Thyroid gland (tissue), 4 donors: ENCODE measurements at regions not wholly inside any gene's neighbourhood (a gene's known extent, or its start where the extent isn't known, plus 50 kb on each side); places are given as distances from the start of the nearest gene placed in this dataset.
A peak's percentile ranks its signal among the peaks of the same experiment; 100 is the strongest.

Experiments
- DNase-seq, 2 donors: peaks; one replicate each; pipeline ENCODE4 v3.0.0-alpha.2; 2019
- H3K27ac ChIP-seq, 3 donors: fragments of 200-600 bp; sonication (generic); 1 replicate in 2 of 3; 2 replicates in 1 of 3; pipeline ENCODE4 v1.5.1; 2016 to 2019; ENCODE audit warnings: mild to moderate bottlenecking in 1 of 3, moderate library complexity in 1 of 3
- H3K27me3 ChIP-seq: fragments of 200-600 bp; sonication (generic); one replicate; pipeline ENCODE4 v1.5.1; 2019
- H3K36me3 ChIP-seq, 2 donors: fragments of 200-600 bp; sonication (generic); one replicate each; pipeline ENCODE4 v1.5.1; 2016 to 2019
- H3K4me1 ChIP-seq, 2 donors: fragments of 200-600 bp; sonication (generic); one replicate each; pipeline ENCODE4 v1.5.1; 2017 to 2019
- H3K4me3 ChIP-seq, 3 donors: fragments of 200-600 bp; sonication (generic); replicated peaks in 1 of 3; 1 replicate in 2 of 3; 2 replicates in 1 of 3; pipeline ENCODE4 v1.5.1; 2016; ENCODE audit warnings: mild to moderate bottlenecking in 1 of 3
- H3K9me3 ChIP-seq: fragments of 200-600 bp; sonication (generic); one replicate; pipeline ENCODE4 v1.5.1; 2017
- CTCF ChIP-seq, 6 experiments: fragments of 200-600 bp in 3 of 6; fragments of 450-650 bp in 3 of 6; sonication (generic) in 3 of 6; IDR thresholded peaks; one replicate each; pipeline ENCODE4 v1.5.1; 2016 to 2019; ENCODE audit warnings: antibody characterized with exemption in 6 of 6, mild to moderate bottlenecking in 2 of 6, inconsistent platforms in 1 of 6, moderate library complexity in 1 of 6
- POLR2A ChIP-seq, 2 donors: fragments of 450-650 bp; IDR thresholded peaks; one replicate each; pipeline ENCODE4 v1.6.1; 2017; ENCODE audit warnings: antibody characterized with exemption in 2 of 2, mild to moderate bottlenecking in 2 of 2, moderate library complexity in 1 of 2
- WGBS, 2 donors: methylation state at CpG; one replicate each; pipeline ENCODE4 v1.1.5; 2017; 5-methylcytosine and 5-hydroxymethylcytosine counted together
- intact Hi-C: fragments of 100-400 bp; cut with DNase I; formaldehyde crosslinking; loops from one replicate; pipeline ENCODE4 v1.15.1; 2023

DNA sequence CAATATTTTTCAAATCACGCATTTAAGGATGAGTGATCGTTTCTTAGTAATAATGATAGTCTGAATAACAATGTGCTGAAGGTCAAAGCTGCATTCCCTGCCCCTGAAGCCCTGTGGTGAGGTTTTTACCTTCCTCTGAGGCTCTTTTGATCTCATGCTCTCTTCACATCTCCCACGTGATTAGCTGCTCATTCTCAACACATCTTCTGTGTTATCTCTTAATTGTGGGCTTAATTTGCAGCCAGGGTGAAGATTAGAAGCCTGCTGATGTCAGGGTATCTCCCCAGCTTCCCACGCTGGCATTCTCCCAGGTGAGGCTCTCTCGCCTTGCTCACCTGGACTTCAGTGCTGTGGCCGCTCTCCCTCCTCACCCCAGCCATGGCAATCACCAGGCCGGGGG lies 109.7 kb upstream of the FOXQ1 start:
- no peaks in the 10 kb centered on the region for H3K36me3 ChIP-seq
- intact Hi-C loops = no loop called here
- H3K27me3 ChIP-seq = no peaks in the 10 kb centered on the region
- DNase-seq = no peak
- 79 to 90% methylated on average over 7 of the region's 7 CpGs for whole genome bisulfite sequencing, 2 donors
- no peak overlapping the region for H3K4me3 ChIP-seq
- no peak for TF ChIP-seq CTCF (IDR thresholded peaks at IDR 0.05)
- no peak for TF ChIP-seq POLR2A (IDR thresholded peaks at IDR 0.05)
- H3K4me1 ChIP-seq = peaks cover 0 to 46% of the 10 kb centered on the region in 2 donors
- no peaks in the 10 kb centered on the region for H3K9me3 ChIP-seq
- H3K27ac ChIP-seq = no peak overlapping the region

GRCh38 chr6:1201547-1202200 lies 110.2 kb upstream of the FOXQ1 start:
- Histone ChIP-seq H3K36me3 (no peaks in the 10 kb centered on the region), H3K27ac (no peak overlapping the region), H3K9me3 (no peaks in the 10 kb centered on the region), H3K27me3 (no peaks in the 10 kb centered on the region), H3K4me1 (peaks cover 0 to 46% of the 10 kb centered on the region in 2 donors), H3K4me3 (no peak overlapping the region)
- WGBS, 2 donors = 80 to 88% methylated on average over 9 of the region's 9 CpGs
- TF ChIP-seq POLR2A (IDR thresholded peaks at IDR 0.05) = no peak
- no peak for DNase-seq
- intact Hi-C loops = no loop called here

- WGBS, 2 donors = 83 to 91% methylated on average over 15 of the region's 15 CpGs
- peaks cover 0 to 46% of the 10 kb centered on the region in 2 donors for H3K4me1 ChIP-seq
- TF ChIP-seq CTCF (IDR thresholded peaks at IDR 0.05) (no peak), POLR2A (IDR thresholded peaks at IDR 0.05) (no peak)
- no peak for DNase-seq
- H3K36me3 ChIP-seq = no peaks in the 10 kb centered on the region
- H3K27ac ChIP-seq = no peak overlapping the region
- no peaks in the 10 kb centered on the region for H3K27me3 ChIP-seq
- H3K9me3 ChIP-seq = no peaks in the 10 kb centered on the region
- intact Hi-C loops = no loop called here
- H3K4me3 ChIP-seq = no peak overlapping the region
These were observed 111.3 kb upstream of the FOXQ1 start for GRCh38 chr6:1200409-1201101.

GRCh38 chr6:1200081-1200408 lies 111.9 kb upstream of the FOXQ1 start:
- 97 to 98% methylated on average over 2 of the region's 2 CpGs for WGBS, 2 donors
- H3K27me3 ChIP-seq = no peaks in the 10 kb centered on the region
- DNase-seq = no peak
- H3K27ac ChIP-seq = no peak overlapping the region
- no peaks in the 10 kb centered on the region for H3K9me3 ChIP-seq
- intact Hi-C loops = no loop called here
- H3K4me1 ChIP-seq = peaks cover 0 to 46% of the 10 kb centered on the region in 2 donors
- H3K4me3 ChIP-seq = no peak overlapping the region
- no peak for TF ChIP-seq POLR2A (IDR thresholded peaks at IDR 0.05)
- H3K36me3 ChIP-seq = no peaks in the 10 kb centered on the region

- WGBS, 2 donors = 89 to 92% methylated on average over 3 of the region's 3 CpGs
- intact Hi-C loops = no loop called here
- no peaks in the 10 kb centered on the region for H3K36me3 ChIP-seq
- no peak overlapping the region for H3K4me3 ChIP-seq
- TF ChIP-seq CTCF (IDR thresholded peaks at IDR 0.05) (no peak), POLR2A (IDR thresholded peaks at IDR 0.05) (no peak)
- no peaks in the 10 kb centered on the region for H3K27me3 ChIP-seq
- no peak for DNase-seq
- H3K9me3 ChIP-seq = no peaks in the 10 kb centered on the region
- H3K4me1 ChIP-seq = peaks cover 0 to 31% of the 10 kb centered on the region in 2 donors
- no peak overlapping the region for H3K27ac ChIP-seq
These were observed 114.6 kb upstream of the FOXQ1 start for GRCh38 chr6:1197309-1197708.

DNA sequence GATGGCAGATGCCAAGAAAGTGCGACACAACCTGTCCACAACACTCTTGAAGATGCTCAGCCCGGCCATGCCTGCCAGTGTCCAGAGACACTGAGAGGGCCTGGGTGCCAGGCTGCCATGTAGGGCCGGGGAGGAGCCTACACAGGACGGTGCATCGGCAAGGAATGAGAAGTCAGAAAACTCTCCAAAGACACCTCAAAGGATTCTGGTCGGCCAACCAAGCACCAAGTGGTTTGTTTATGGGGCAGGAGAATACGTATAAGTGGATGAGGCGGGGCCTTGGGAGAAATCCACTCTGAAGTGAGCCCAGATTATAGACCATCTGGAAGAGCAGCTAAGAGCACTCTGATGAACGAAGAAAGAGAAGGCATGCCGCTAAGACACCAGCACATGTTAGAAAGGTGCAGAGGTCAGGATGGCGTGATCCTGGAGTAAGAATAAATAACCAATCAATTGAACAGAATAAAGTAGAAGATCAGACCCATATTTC lies 120.7 kb upstream of the FOXQ1 start:
- DNase-seq = peak; percentile 62 to 67
- intact Hi-C loops = no loop called here
- TF ChIP-seq CTCF (IDR thresholded peaks at IDR 0.05) (no peak), POLR2A (IDR thresholded peaks at IDR 0.05) (peak in 1 of 2 donors; percentile 7)
- 33 to 51% methylated on average over 11 of the region's 11 CpGs for WGBS, 2 donors
- Histone ChIP-seq H3K9me3 (no peaks in the 10 kb centered on the region), H3K27me3 (no peaks in the 10 kb centered on the region), H3K4me3 (no peak overlapping the region), H3K36me3 (no peaks in the 10 kb centered on the region), H3K4me1 (peaks cover 18 to 52% of the 10 kb centered on the region in 2 donors), H3K27ac (peak overlapping the region; percentile 62 to 90 (median 77))
